ENCODE measurements at regions not wholly inside any gene's neighbourhood (a gene's known extent, or its start where the extent isn't known, plus 50 kb on each side); places are given as distances from the start of the nearest gene placed in this dataset.

DNA sequence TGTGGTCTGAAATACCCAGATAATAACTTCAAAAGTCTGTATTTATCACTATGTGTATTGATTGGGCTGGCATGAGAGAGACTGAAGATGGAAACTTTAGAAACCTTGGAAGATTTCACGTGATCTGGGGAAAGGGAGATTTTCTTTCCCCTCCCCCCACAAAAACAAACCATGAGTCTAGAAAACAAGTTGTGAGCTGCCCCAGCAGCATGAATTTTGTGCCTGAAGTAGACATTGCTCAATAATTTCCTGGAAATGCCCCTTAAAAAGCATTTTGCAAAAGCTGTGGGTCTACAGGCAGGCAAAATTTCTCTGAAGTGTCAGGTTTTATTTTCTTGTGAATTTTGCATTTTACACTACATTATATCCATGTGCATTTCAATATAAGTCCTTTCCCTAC lies 101.8 kb downstream of the ETAA1 start:
- Histone ChIP-seq H3K27me3 (no peaks in the 10 kb centered on the region), H3K36me3 (replicated peaks in 1 of 2) (no peaks in the 10 kb centered on the region), H3K4me1 (replicated peaks in 1 of 2) (peaks cover 0 to 9% of the 10 kb centered on the region in 2 donors), H3K27ac (no peak overlapping the region), H3K9me3 (replicated peaks in 1 of 3) (no peaks in the 10 kb centered on the region), H3K4me3 (no peak overlapping the region)
- intact Hi-C loops (cut with DNase I) = no loop called here
- no peak for TF ChIP-seq POLR2A (IDR thresholded peaks at IDR 0.05)
- 58 to 73% (median 61%) methylated on average over 1 of the region's 1 CpG for WGBS, 4 donors
- no peak for DNase-seq

DNA sequence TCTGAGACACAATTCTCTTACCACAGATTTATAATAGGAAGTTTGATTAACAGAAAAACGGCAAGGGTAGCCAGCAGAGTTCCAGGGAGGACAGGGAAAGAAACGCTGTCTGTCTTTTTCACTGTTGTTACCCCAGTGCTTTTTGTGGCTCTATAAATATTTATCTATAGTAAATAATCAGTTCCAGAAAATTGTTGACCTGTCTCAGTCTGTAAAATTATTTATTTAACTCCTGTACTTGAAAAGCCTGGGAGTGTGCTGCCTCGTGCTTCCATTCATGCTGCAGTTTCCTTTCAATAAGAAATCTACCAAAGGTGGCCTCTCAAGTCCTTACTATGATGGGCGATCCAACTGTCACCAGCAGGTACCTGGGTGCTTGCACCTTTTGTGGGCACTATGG lies 102.9 kb downstream of the ETAA1 start:
- Histone ChIP-seq H3K27me3 (no peaks in the 10 kb centered on the region), H3K4me3 (no peak overlapping the region), H3K9me3 (replicated peaks in 1 of 3) (no peaks in the 10 kb centered on the region), H3K27ac (no peak overlapping the region), H3K4me1 (replicated peaks in 1 of 2) (peaks cover 0 to 9% of the 10 kb centered on the region in 2 donors), H3K36me3 (replicated peaks in 1 of 2) (no peaks in the 10 kb centered on the region)
- intact Hi-C loops (cut with DNase I) = no loop called here
- DNase-seq = no peak
- no peak for TF ChIP-seq POLR2A (IDR thresholded peaks at IDR 0.05)
- TF ChIP-seq, protein P1, sequence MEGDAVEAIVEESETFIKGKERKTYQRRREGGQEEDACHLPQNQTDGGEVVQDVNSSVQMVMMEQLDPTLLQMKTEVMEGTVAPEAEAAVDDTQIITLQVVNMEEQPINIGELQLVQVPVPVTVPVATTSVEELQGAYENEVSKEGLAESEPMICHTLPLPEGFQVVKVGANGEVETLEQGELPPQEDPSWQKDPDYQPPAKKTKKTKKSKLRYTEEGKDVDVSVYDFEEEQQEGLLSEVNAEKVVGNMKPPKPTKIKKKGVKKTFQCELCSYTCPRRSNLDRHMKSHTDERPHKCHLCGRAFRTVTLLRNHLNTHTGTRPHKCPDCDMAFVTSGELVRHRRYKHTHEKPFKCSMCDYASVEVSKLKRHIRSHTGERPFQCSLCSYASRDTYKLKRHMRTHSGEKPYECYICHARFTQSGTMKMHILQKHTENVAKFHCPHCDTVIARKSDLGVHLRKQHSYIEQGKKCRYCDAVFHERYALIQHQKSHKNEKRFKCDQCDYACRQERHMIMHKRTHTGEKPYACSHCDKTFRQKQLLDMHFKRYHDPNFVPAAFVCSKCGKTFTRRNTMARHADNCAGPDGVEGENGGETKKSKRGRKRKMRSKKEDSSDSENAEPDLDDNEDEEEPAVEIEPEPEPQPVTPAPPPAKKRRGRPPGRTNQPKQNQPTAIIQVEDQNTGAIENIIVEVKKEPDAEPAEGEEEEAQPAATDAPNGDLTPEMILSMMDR (IDR thresholded peaks at IDR 0.05) = no peak
- WGBS, 4 donors = 80 to 83% (median 81%) methylated on average over 4 of the region's 4 CpGs

DNA sequence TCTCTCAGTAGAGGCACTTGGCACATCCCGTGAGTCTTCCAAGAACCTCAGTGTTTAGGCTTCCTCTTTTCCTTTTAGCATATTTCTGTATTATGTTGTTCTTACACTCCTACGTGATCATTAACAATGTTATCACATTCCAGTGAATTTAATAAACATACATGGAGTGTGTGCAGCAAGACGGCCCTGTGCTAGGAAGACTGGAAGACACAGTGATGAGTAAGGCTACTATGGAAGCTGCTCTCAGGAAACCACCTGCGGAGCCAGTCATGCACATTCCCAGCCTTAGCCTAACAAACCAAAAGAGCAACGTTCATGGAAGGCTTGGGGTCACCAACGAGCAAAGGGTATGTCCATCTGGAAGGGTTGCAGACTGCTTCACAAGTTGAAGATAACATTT lies 103.4 kb downstream of the ETAA1 start:
- TF ChIP-seq POLR2A (IDR thresholded peaks at IDR 0.05) = no peak
- TF ChIP-seq, protein P1 (IDR thresholded peaks at IDR 0.05) = no peak
- intact Hi-C loops (cut with DNase I) = no loop called here
- H3K4me3 ChIP-seq = no peak overlapping the region
- 86 to 89% (median 88%) methylated on average over 6 of the region's 6 CpGs for WGBS, 4 donors
- H3K9me3 ChIP-seq (replicated peaks in 1 of 3) = no peaks in the 10 kb centered on the region
- no peak for DNase-seq
- peaks cover 0 to 9% of the 10 kb centered on the region in 2 donors for H3K4me1 ChIP-seq (replicated peaks in 1 of 2)
- H3K27me3 ChIP-seq = no peaks in the 10 kb centered on the region
- no peaks in the 10 kb centered on the region for H3K36me3 ChIP-seq (replicated peaks in 1 of 2)
- no peak overlapping the region for H3K27ac ChIP-seq

DNA sequence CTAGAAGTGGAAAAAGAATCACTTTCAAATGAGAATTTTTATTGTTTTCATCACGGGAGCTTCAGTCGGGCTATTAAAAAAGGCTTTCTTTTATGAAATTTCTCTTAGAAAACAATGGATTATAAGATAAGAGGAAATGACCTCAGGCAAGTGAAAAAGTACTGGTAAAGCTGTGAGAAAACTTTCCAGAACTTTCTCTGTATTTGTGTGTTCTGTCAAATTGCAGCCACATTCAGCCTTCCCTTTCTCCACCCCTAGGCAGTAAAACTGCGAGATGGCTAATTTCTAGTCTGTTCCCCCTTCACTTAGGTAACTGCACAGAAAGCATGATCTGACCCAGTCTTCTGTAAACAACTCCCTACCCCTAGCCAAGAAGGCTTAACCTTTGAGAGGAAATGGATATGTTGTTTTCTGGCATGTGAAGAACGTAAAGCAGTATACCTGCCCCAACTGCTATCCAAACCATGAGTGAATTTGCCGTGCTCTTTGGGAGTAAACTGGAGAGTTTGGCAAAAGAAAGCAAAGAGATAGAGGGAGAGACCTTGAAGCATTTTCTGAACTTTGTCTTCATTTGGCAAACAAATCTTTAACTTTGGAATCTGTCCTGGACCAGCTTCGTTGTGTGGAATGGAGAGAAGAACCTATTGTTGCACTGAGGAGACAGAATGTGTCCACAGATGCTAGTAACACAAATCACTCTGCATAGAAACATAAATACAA lies 105.4 kb downstream of the ETAA1 start:
- intact Hi-C loops (cut with DNase I) = no loop called here
- WGBS, 4 donors = 42 to 59% (median 51%) methylated on average over 6 of the region's 6 CpGs
- no peak for DNase-seq
- TF ChIP-seq POLR2A (IDR thresholded peaks at IDR 0.05) = no peak
- TF ChIP-seq, protein P1 (IDR thresholded peaks at IDR 0.05) = no peak
- Histone ChIP-seq H3K27ac (peak overlapping the region in 2 of 5 donors; percentile 19 to 27), H3K27me3 (no peaks in the 10 kb centered on the region), H3K9me3 (replicated peaks in 1 of 3) (no peaks in the 10 kb centered on the region), H3K4me3 (no peak overlapping the region), H3K36me3 (replicated peaks in 1 of 2) (no peaks in the 10 kb centered on the region), H3K4me1 (replicated peaks in 1 of 2) (peaks cover 0 to 9% of the 10 kb centered on the region in 2 donors)

Measured in adrenal gland (tissue), 9 donors.